K562 (cell line): ENCODE measurements at regions not wholly inside any gene's neighbourhood (a gene's known extent, or its start where the extent isn't known, plus 50 kb on each side); places are given as distances from the start of the nearest gene placed in this dataset.

Experiments used
- ATF7 ChIP-seq: fragments of 450-650 bp; IDR thresholded peaks from 2 replicates; pipeline ENCODE4 v1.7.1; 2014; ENCODE audit warnings: mild to moderate bottlenecking, moderate library complexity
- EZH2 ChIP-seq: IDR thresholded peaks from 2 replicates; pipeline ENCODE4 v1.6.1; 2012; ENCODE audit warnings: low read depth, mild to moderate bottlenecking, inconsistent platforms, low read length, borderline replicate concordance
- L3MBTL2 ChIP-seq: fragments of 450-650 bp; IDR thresholded peaks from 2 replicates; pipeline ENCODE4 v1.6.1; 2016; ENCODE audit warnings: mild to moderate bottlenecking, moderate library complexity
- REST ChIP-seq, 2 experiments: fragments of 450-650 bp; formaldehyde crosslinking in 1 of 2; IDR thresholded peaks; 2 replicates each; pipeline versions ENCODE4 v1.4.0 to v1.6.1; 2014 to 2020; ENCODE audit warnings: mild to moderate bottlenecking in 2 of 2, borderline replicate concordance in 1 of 2, low read depth in 1 of 2
- ZC3H11A ChIP-seq: IDR thresholded peaks from 2 replicates; pipeline ENCODE4 v1.6.1; 2012; ENCODE audit warnings: low read depth, low read length, improper control_type of control experiment
- ZNF134 ChIP-seq: fragments of 250-450 bp; sonication (Bioruptor Pico); conservative IDR thresholded peaks from 2 replicates; pipeline ENCODE4 v1.4.0; 2020
- ZNF24 ChIP-seq: fragments of 450-650 bp; IDR thresholded peaks from 2 replicates; pipeline ENCODE4 v1.6.1; 2016
- ZNF695 ChIP-seq: fragments of 450-650 bp; formaldehyde crosslinking; IDR thresholded peaks from 2 replicates; pipeline ENCODE4 v1.4.0; 2020; ENCODE audit warnings: mild to moderate bottlenecking, moderate library complexity

DNA sequence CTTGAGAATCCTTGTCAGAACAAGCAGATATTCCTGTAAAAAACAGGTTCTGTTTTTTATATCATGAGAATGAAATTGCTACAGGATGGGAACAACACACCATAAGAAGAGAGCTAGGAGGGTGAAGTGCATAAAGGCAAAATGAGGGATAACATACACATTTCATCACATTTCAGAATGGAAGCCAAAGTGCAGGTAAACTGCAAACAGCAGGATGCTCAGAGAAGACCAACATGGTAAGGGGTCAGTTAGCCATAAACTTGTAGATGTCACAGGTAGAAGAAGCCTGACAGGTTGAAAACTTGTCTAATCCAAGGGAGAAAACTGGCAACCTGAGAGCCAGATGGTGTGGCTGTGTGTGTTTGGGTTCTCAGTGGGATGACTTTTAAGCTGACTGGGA lies 88.9 kb upstream of the FAT1 start:
- no peak for TF ChIP-seq EZH2
- no peak for TF ChIP-seq ZNF24
- TF ChIP-seq L3MBTL2 = no peak
- TF ChIP-seq ATF7 = no peak
- TF ChIP-seq REST (IDR thresholded peaks at IDR 0.05; ENCODE audit: borderline replicate concordance) = no peak
- no peak for TF ChIP-seq REST (CRISPR knock-in tag; IDR thresholded peaks at IDR 0.05; ENCODE audit: low read depth)
- TF ChIP-seq ZNF134 (CRISPR knock-in tag) = no peak
- TF ChIP-seq ZNF695 = no peak
- no peak for TF ChIP-seq ZC3H11A
